DOHH2 (cell line): ENCODE measurements at regions not wholly inside any gene's neighbourhood (a gene's known extent, or its start where the extent isn't known, plus 50 kb on each side); places are given as distances from the start of the nearest gene placed in this dataset.

Experiments
- H3F3A ChIP-seq: fragments of 200-600 bp; sonication (generic), shearing (Covaris generic); 2 replicates; pipeline ENCODE4 v1.6.0; 2016; ENCODE audit warnings: antibody characterized with exemption, mild to moderate bottlenecking; ENCODE audit not compliant: control insufficient read depth, insufficient read depth
- H3K27ac ChIP-seq: fragments of 200-600 bp; sonication (generic); 2 replicates; pipeline ENCODE4 v1.5.1; 2014; ENCODE audit warnings: low read depth, mild to moderate bottlenecking, low read length, moderate library complexity
- H3K27me3 ChIP-seq: fragments of 200-600 bp; sonication (generic); 2 replicates; pipeline ENCODE4 v1.6.1; 2014; ENCODE audit warnings: mild to moderate bottlenecking, low read length, mixed read lengths; ENCODE audit not compliant: control insufficient read depth
- H3K36me3 ChIP-seq: fragments of 200-600 bp; sonication (generic); 2 replicates; pipeline ENCODE4 v1.6.1; 2014; ENCODE audit warnings: mild to moderate bottlenecking, low read length, moderate library complexity, mixed read lengths; ENCODE audit not compliant: control insufficient read depth
- H3K4me1 ChIP-seq: fragments of 200-600 bp; sonication (generic); 2 replicates; pipeline ENCODE4 v1.6.1; 2014; ENCODE audit warnings: mild to moderate bottlenecking, low read length, mixed read lengths; ENCODE audit not compliant: control insufficient read depth
- H3K4me2 ChIP-seq: fragments of 200-600 bp; sonication (generic); 2 replicates; pipeline ENCODE4 v1.6.0; 2014; ENCODE audit warnings: mild to moderate bottlenecking, low read length, moderate library complexity
- H3K4me3 ChIP-seq: fragments of 200-600 bp; sonication (generic); 2 replicates; pipeline ENCODE4 v1.5.1; 2014; ENCODE audit warnings: mild to moderate bottlenecking, low read length, mixed read lengths
- H3K79me2 ChIP-seq: fragments of 200-600 bp; sonication (generic); 2 replicates; pipeline ENCODE4 v1.6.1; 2014; ENCODE audit warnings: mild to moderate bottlenecking, low read length, mixed read lengths; ENCODE audit not compliant: control insufficient read depth
- H3K9me2 ChIP-seq: fragments of 200-600 bp; sonication (generic); replicated peaks from 2 replicates; pipeline ENCODE4 v1.6.1; 2014; ENCODE audit warnings: mild to moderate bottlenecking, low read length, mixed read lengths; ENCODE audit not compliant: control insufficient read depth
- H3K9me3 ChIP-seq: fragments of 200-600 bp; sonication (generic); 2 replicates; pipeline ENCODE4 v1.6.1; 2014; ENCODE audit warnings: antibody characterized with exemption, low read length, mixed read lengths; ENCODE audit not compliant: control insufficient read depth, insufficient read depth
- H4K20me1 ChIP-seq: fragments of 200-600 bp; sonication (generic); 2 replicates; pipeline ENCODE4 v1.6.0; 2014; ENCODE audit warnings: low read depth, mild to moderate bottlenecking, antibody characterized with exemption, low read length, moderate library complexity; ENCODE audit not compliant: control insufficient read depth, insufficient read depth
- EZH2phosphoT487 ChIP-seq: fragments of 200-600 bp; sonication (generic); IDR thresholded peaks from 2 replicates; pipeline ENCODE4 v1.6.1; 2017; ENCODE audit warnings: borderline replicate concordance, mild to moderate bottlenecking, antibody characterized with exemption, low read length, moderate library complexity, mixed read lengths
- TF ChIP-seq, protein P1 (sequence below): fragments of 200-600 bp; sonication (generic); IDR thresholded peaks from one replicate; pipeline ENCODE4 v1.5.1; 2014; ENCODE audit warnings: antibody characterized with exemption, mild to moderate bottlenecking, low read depth, low read length; ENCODE audit not compliant: poor library complexity, severe bottlenecking

DNA sequence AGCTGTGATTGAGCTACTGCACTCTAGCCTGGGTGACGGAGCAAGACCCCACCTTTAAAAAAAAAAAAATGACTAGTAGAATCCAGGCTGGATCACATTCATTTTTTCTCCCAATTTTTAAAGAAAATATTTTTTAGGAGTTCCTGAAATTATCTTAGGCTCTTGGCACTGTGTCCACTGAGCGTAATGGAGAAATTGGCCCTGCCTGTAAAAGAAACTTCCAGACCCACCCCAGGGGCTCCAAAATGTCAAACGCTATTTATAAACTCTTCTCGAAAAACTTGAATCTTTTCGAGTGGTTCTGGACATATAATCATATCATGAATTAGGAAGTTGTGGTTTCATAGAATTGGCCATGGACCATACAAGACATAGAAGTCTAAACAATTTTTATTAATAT lies 300.2 kb upstream of the RGMA start:
- Histone ChIP-seq H3F3A (no peaks in the 10 kb centered on the region), H3K9me3 (no peaks in the 10 kb centered on the region), H3K9me2 (no peaks in the 10 kb centered on the region), H3K79me2 (no peaks in the 10 kb centered on the region), H3K4me2 (no peak overlapping the region), H3K4me3 (no peak overlapping the region), H3K36me3 (no peaks in the 10 kb centered on the region), H3K4me1 (no peaks in the 10 kb centered on the region), H3K27ac (no peak overlapping the region), H3K27me3 (no peaks in the 10 kb centered on the region), H4K20me1 (no peaks in the 10 kb centered on the region)
- TF ChIP-seq EZH2phosphoT487, result no peak

- Histone ChIP-seq H4K20me1 (no peaks in the 10 kb centered on the region), H3K4me1 (no peaks in the 10 kb centered on the region)
These were observed 295.9 kb upstream of the RGMA start for GRCh38 chr15:93384886-93385285.

DNA sequence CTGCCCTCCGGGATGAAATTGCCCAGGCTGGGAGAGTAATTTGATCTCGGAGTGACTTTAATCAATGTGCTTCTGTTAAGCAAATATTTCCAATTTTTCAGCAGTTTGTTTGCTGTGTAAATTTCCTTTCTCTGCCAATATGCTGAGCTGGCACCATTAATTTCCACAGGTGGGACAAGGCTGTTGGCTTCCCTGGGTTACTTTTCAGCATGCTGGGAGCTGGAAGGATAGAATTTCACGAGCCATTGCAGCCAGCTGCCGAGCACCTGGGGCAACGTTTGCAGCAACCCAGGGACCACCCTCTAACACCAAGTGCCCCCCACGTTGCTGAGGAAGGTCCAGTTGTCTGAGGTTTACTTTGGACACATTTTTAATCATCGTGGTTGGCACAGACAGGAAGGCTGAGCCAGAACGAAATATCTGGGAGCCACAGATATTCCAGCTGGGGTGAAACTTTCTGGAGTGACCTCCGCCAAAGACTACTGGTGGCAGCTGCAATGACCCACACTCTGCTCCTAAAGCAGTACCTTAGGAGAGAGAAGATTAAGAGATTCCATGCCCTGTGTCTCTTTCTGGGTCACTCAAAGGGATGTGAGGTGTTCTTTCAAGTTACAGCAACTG lies 293.3 kb upstream of the RGMA start:
- Histone ChIP-seq H3K4me3 (no peak overlapping the region), H3F3A (no peaks in the 10 kb centered on the region), H3K9me2 (no peaks in the 10 kb centered on the region), H3K4me2 (no peak overlapping the region), H3K9me3 (no peaks in the 10 kb centered on the region), H3K36me3 (no peaks in the 10 kb centered on the region), H3K27ac (no peak overlapping the region), H4K20me1 (no peaks in the 10 kb centered on the region), H3K79me2 (no peaks in the 10 kb centered on the region), H3K4me1 (no peaks in the 10 kb centered on the region), H3K27me3 (no peaks in the 10 kb centered on the region)
- TF ChIP-seq, protein P1, sequence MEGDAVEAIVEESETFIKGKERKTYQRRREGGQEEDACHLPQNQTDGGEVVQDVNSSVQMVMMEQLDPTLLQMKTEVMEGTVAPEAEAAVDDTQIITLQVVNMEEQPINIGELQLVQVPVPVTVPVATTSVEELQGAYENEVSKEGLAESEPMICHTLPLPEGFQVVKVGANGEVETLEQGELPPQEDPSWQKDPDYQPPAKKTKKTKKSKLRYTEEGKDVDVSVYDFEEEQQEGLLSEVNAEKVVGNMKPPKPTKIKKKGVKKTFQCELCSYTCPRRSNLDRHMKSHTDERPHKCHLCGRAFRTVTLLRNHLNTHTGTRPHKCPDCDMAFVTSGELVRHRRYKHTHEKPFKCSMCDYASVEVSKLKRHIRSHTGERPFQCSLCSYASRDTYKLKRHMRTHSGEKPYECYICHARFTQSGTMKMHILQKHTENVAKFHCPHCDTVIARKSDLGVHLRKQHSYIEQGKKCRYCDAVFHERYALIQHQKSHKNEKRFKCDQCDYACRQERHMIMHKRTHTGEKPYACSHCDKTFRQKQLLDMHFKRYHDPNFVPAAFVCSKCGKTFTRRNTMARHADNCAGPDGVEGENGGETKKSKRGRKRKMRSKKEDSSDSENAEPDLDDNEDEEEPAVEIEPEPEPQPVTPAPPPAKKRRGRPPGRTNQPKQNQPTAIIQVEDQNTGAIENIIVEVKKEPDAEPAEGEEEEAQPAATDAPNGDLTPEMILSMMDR, result no peak
- TF ChIP-seq EZH2phosphoT487, result no peak

More at GRCh38 chr15:93384886-93385285, 295.9 kb upstream of the RGMA start:
- no peaks in the 10 kb centered on the region for H3K9me3 ChIP-seq
- no peaks in the 10 kb centered on the region for H3K9me2 ChIP-seq
- H3K79me2 ChIP-seq, result no peaks in the 10 kb centered on the region
- H3K27ac ChIP-seq, result no peak overlapping the region
- TF ChIP-seq, protein P1, result no peak
- no peak for TF ChIP-seq EZH2phosphoT487
- H3K36me3 ChIP-seq, result no peaks in the 10 kb centered on the region
- H3K4me3 ChIP-seq, result no peak overlapping the region
- H3K27me3 ChIP-seq, result no peaks in the 10 kb centered on the region
- H3K4me2 ChIP-seq, result no peak overlapping the region
- H3F3A ChIP-seq, result no peaks in the 10 kb centered on the region

DNA sequence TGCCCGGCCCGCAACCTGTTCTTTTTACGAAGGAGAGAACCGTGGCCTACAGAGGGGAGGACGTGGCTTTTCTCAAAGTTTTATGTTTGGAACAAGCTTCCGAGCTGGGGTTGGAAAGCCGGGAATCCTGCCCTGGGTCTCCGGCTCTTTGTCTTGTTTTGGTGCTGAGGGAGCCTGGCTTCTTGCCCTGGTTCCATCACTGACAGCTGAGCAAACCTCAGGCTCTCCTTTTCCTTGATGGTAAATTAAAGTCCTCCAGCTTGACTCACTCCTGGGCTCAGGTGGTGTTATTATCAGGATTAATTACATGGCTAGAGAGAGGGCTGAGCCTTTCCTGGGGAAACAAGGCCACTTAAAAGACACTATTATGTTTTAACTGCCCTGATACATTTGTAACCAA lies 289.5 kb upstream of the RGMA start:
- no peak overlapping the region for H3K27ac ChIP-seq
- no peak for TF ChIP-seq EZH2phosphoT487
- TF ChIP-seq, protein P1, result no peak
- H3F3A ChIP-seq, result no peaks in the 10 kb centered on the region
- H3K36me3 ChIP-seq, result no peaks in the 10 kb centered on the region
- H3K4me1 ChIP-seq, result no peaks in the 10 kb centered on the region
- H3K79me2 ChIP-seq, result no peaks in the 10 kb centered on the region
- H3K4me3 ChIP-seq, result no peak overlapping the region
- H4K20me1 ChIP-seq, result no peaks in the 10 kb centered on the region
- H3K4me2 ChIP-seq, result no peak overlapping the region
- no peaks in the 10 kb centered on the region for H3K27me3 ChIP-seq
- H3K9me2 ChIP-seq, result no peaks in the 10 kb centered on the region
- no peaks in the 10 kb centered on the region for H3K9me3 ChIP-seq
